HAP-1 (cell line): ENCODE measurements at regions not wholly inside any gene's neighbourhood (a gene's known extent, or its start where the extent isn't known, plus 50 kb on each side); places are given as distances from the start of the nearest gene placed in this dataset.
A peak's percentile ranks its signal among the peaks of the same experiment; 100 is the strongest.
"Not testable (repeated sequence)": the region's sequence is repeated elsewhere in the genome, so short reads cannot be mapped to it uniquely, and the experiment has no call there.

Experiments used
- DNase-seq, 2 experiments: peaks; one replicate each; pipeline ENCODE4 v3.0.0-alpha.2; 2016 to 2020; ENCODE audit warnings: low spot score in 2 of 2
- H3K27me3 ChIP-seq: fragments of 250-450 bp; sonication (Bioruptor Pico); 2 replicates; pipeline ENCODE4 v1.5.1; 2020; ENCODE audit warnings: low read depth, mild to moderate bottlenecking, moderate library complexity
- H3K36me3 ChIP-seq: fragments of 250-450 bp; sonication (Bioruptor Pico); replicated peaks from 2 replicates; pipeline ENCODE4 v1.5.1; 2020; ENCODE audit warnings: mild to moderate bottlenecking
- H3K4me1 ChIP-seq: fragments of 250-450 bp; sonication (Bioruptor Pico); 2 replicates; pipeline ENCODE4 v1.5.1; 2020; ENCODE audit warnings: mild to moderate bottlenecking
- H3K4me3 ChIP-seq: fragments of 250-450 bp; sonication (Bioruptor Pico); 2 replicates; pipeline ENCODE4 v1.5.1; 2020; ENCODE audit warnings: mild to moderate bottlenecking, moderate library complexity
- H3K9me3 ChIP-seq: fragments of 250-450 bp; sonication (Bioruptor Pico); 2 replicates; pipeline ENCODE4 v1.5.1; 2020; ENCODE audit warnings: mild to moderate bottlenecking, moderate library complexity
- in situ Hi-C: fragments of 300-500 bp; cut with MboI; formaldehyde crosslinking; loops from 3 replicates; pipeline ENCODE4 v1.14.3; 2020; ENCODE audit warnings: low sequenced_read_pairs, inconsistent platforms, mixed read lengths

DNA sequence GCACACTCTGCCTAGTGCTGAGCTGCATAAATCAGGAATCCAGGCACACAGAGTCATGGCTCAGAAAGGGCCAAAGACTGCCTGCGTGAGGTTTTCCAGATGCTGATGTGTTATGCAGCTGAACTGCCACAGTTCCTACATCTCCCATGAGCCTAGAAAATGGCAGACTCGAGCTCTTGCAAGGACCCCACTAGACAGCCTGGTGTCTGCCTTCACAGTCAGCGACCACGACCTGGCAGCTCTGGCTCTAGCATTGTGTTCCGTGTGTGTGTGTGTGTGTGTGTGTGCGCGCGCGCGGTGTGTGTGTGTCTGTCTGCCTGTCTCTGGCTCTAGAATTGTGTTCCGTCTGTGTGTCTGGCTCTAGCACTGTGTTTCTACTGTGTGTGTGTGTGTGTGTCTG lies 203.6 kb upstream of the AGTR2 start:
- Histone ChIP-seq H3K9me3 (peaks cover 2% of the 10 kb centered on the region; the same call in 1 of the 2 replicates), H3K27me3 (no peaks in the 10 kb centered on the region), H3K36me3 (no peaks in the 10 kb centered on the region; the same call in 1 of the 2 replicates), H3K4me3 (peak overlapping the region; percentile 88), H3K4me1 (peaks cover 9% of the 10 kb centered on the region; the same call in 1 of the 2 replicates)
- DNase-seq = peak in 1 of 2 experiments; percentile 29
- in situ Hi-C loops = no loop called here

DNA sequence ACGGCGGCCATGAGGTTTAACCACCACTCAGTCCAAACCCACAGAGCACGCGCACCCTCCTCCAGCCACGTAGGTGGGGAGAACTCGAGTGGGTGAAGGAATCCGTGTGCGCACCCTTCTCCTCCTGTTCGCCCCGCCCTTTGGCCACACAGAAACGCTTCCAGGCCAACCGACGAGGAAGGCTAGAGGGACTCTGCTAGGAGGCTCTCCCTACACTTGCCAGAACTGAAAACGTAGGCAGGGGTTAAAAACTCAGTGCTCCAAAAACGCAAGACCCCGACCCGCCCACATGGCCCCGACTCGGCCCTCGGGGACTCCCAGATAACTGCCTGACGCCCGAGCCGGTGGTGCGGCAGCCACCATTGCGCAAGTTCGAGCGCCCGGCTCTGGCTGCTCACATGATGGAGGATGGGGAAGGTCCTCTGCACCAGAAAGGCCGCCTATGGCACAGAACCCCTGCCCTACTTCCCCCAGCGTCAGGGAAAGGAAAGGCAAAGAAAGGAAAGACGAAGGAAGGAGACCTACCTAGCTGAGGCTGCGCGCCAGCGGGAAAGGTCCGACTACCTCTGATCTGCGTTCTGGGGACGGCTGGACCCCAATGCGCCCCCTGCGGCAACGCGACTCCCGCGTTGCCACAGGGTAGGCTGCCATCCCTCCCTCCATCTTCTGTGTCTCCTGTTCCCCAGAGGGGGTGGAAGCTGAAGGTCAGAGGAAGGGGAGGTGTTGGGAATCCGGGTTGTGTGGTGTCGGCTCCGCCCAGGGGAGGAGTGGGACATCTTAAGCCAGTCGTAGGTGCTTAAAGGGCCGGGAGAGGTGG lies 201.9 kb upstream of the AGTR2 start:
- H3K27me3 ChIP-seq = no peaks in the 10 kb centered on the region
- H3K36me3 ChIP-seq = no peaks in the 10 kb centered on the region; the same call in 1 of the 2 replicates
- H3K4me1 ChIP-seq = peaks cover 9% of the 10 kb centered on the region; the same call in 1 of the 2 replicates
- in situ Hi-C loops = no loop called here
- peak; percentile 91 for DNase-seq
- no peaks in the 10 kb centered on the region; the same call in 1 of the 2 replicates for H3K9me3 ChIP-seq
- H3K4me3 ChIP-seq = peak overlapping the region; percentile 88

DNA sequence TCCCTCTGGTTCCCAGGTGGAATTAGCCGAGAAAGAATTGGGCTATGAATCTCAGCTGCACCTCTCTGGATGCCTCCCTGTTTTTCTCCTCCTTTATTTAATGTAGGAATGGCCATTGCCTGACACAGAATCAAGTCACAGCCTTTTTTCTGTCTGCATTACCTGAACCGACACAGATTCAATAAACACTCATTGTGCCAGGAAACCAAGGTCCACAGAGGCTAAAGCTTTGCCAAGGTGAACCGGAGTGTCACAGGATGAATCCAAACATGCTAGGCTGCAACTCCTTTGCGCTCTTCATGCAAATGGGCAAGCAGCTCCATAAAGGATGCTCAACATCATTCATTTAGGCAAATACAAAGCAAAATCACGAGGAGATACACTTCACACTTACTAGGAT lies 199.8 kb upstream of the AGTR2 start:
- Histone ChIP-seq H3K4me1 (peaks cover 9% of the 10 kb centered on the region; the same call in 1 of the 2 replicates), H3K9me3 (no peaks in the 10 kb centered on the region; the same call in 1 of the 2 replicates), H3K27me3 (no peaks in the 10 kb centered on the region), H3K36me3 (no peaks in the 10 kb centered on the region), H3K4me3 (no peak overlapping the region)
- in situ Hi-C loops = no loop called here
- DNase-seq = no peak

DNA sequence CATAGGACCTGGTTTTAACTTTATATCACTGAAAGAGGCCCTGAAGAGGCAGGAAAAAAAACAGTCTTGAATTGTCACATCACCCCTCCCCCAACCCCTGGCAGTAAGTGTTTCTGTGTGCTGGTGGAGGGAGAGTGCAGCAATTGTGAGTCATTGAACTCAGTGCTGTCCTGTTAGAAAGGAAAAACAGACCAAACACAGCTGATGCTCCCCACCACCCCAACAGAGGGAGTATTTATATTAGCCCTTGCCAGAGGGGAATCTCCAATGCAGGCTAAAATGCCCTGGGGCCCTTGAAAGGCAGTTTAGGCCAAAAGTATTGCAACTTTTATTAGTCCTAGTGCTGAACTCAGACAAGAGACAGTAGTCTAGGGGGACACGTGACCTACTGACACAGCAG lies 197.8 kb upstream of the AGTR2 start:
- Histone ChIP-seq H3K27me3 (no peaks in the 10 kb centered on the region), H3K4me1 (peaks cover 4% of the 10 kb centered on the region; the same call in 1 of the 2 replicates), H3K36me3 (no peaks in the 10 kb centered on the region), H3K4me3 (no peak overlapping the region), H3K9me3 (no peaks in the 10 kb centered on the region; the same call in 1 of the 2 replicates)
- no peak for DNase-seq
- in situ Hi-C loops = no loop called here

DNA sequence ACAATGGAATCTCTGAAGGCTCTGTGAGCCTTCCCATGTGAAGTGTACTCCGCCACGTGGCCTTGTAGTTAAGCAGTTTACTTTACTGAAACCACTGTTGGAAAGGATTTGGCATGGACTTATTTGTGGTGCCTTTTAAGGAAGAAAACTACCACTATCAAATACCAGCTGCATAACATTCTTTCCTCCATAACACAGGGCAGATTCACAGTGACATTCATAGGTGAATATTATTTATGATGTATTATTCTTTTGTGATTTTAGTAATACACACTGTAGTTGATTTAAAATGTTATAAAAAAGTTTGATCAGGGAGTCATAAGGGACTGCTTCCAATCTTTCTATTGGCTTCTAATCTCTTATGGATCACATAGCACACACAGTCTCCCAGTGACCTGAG lies 192.5 kb upstream of the AGTR2 start:
- Histone ChIP-seq H3K27me3 (no peaks in the 10 kb centered on the region), H3K4me3 (no peak overlapping the region), H3K36me3 (no peaks in the 10 kb centered on the region), H3K4me1 (no peaks in the 10 kb centered on the region), H3K9me3 (no peaks in the 10 kb centered on the region; the same call in 1 of the 2 replicates)
- in situ Hi-C loops = no loop called here
- DNase-seq = no peak

DNA sequence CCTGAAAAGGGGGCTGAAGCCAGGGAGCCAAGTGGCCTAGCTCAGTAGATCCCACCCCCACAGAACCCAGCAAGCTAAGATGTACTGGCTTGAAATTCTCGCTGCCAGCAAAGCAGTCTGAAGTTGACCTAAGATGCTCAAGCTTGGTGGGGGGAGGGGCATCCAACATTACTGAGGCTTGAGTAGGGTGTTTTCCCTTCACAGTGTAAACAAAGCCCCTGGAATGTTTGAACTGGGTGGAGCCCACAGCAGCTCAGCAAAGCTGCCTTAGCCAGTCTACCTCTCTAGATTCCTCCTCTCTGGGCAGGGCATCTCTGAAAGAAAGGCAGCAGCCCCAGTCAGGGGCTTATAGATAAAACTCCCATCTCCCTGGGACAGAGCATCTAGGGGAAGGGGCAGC lies 187.4 kb upstream of the AGTR2 start:
- DNase-seq = peak; percentile 52 to 76
- in situ Hi-C loops = not testable (repeated sequence)

DNA sequence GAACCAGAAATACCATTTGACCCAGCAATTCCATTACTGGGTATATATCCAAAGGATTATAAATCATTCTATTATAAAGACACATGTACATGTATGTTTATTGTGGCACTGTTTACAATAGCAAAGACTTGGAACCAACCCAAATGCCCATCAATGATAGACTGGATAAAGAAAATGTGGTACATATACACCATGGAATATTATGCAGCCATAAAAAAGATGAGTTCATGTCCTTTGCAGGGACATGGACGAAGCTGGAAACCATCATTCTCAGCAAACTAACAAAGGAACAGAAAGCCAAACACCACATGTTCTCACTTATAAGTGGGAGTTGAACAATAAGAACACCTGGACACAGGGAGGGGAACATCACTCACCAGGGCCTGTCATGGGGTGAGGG lies 183.1 kb upstream of the AGTR2 start:
- in situ Hi-C loops, H3K4me3 ChIP-seq, H3K9me3 ChIP-seq, H3K4me1 ChIP-seq, H3K36me3 ChIP-seq, DNase-seq, H3K27me3 ChIP-seq: not testable (repeated sequence)

More for the DNA sequence above, 187.4 kb upstream of the AGTR2 start:
- not testable (repeated sequence) for H3K36me3 ChIP-seq, H3K4me1 ChIP-seq, H3K9me3 ChIP-seq, H3K27me3 ChIP-seq, H3K4me3 ChIP-seq

DNA sequence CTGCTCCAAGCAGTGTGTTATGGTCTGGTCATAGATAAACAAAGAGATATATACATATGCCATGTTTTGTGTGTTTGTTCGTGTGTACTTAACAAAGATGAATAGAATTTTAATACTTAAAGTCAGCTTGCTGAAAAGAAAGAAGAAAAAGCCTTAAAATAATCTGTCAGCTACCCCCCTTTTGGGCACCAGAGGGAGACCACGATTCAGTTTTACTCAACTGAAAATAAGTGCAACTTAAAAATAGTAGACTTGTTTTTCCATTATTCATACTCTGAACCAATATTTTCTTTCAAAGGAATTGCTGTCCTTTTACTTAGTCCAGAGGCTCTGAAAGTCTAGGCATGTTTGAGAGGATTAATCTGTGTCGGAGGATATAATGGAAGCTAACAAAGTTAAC lies 181.7 kb upstream of the AGTR2 start:
- H3K36me3 ChIP-seq = no peaks in the 10 kb centered on the region
- no peaks in the 10 kb centered on the region for H3K4me1 ChIP-seq
- peak in 1 of 2 experiments; percentile 26 for DNase-seq
- H3K4me3 ChIP-seq = no peak overlapping the region
- H3K9me3 ChIP-seq = no peaks in the 10 kb centered on the region
- in situ Hi-C loops = no loop called here
- H3K27me3 ChIP-seq = no peaks in the 10 kb centered on the region

DNA sequence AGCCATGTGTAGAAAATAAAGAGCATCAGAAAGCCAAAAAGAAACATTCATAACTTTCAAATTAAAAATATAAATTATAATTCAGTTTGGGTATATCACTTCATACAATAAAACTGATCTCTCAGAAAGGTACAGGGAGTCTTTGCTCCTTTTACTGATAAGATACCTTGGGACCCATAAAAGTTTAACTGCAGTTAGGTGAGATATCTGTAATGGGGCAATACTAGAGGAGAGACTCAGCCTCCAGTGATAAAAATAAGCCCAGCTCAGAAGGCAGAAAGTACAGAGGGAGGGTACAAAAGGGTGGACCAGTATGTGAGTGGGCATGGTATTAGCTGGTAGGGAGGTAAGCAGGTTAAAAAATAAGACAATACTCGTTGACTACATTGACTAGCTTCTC lies 180.9 kb upstream of the AGTR2 start:
- in situ Hi-C loops = no loop called here
- H3K9me3 ChIP-seq = no peaks in the 10 kb centered on the region
- H3K27me3 ChIP-seq = no peaks in the 10 kb centered on the region
- H3K4me1 ChIP-seq = no peaks in the 10 kb centered on the region
- H3K4me3 ChIP-seq = no peak overlapping the region
- no peak for DNase-seq
- H3K36me3 ChIP-seq = no peaks in the 10 kb centered on the region

DNA sequence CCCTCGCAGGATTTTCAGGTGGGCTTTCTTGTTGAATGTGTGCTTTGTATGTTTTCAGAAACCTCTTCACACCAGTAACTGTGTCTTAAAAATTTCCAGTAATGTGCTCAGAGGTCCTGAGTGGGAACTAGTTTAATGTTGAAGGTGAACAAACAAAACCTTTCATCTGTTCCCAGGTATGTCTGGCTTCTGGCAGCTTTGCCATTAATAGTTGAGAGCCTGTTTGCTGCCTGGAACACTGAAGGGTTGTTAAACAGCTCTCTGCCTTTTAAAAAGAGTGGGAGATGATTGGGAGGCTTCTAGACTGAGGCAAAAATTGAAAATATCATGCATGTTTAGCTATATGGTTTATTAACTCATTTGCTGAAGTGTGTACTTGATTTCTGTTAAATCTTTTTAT lies 161.2 kb upstream of the AGTR2 start:
- Histone ChIP-seq H3K27me3 (peaks cover 2% of the 10 kb centered on the region; the same call in 1 of the 2 replicates), H3K4me3 (no peak overlapping the region), H3K36me3 (no peaks in the 10 kb centered on the region), H3K4me1 (peaks cover 9% of the 10 kb centered on the region; the same call in 1 of the 2 replicates), H3K9me3 (no peaks in the 10 kb centered on the region)
- in situ Hi-C loops = no loop called here
- no peak for DNase-seq

DNA sequence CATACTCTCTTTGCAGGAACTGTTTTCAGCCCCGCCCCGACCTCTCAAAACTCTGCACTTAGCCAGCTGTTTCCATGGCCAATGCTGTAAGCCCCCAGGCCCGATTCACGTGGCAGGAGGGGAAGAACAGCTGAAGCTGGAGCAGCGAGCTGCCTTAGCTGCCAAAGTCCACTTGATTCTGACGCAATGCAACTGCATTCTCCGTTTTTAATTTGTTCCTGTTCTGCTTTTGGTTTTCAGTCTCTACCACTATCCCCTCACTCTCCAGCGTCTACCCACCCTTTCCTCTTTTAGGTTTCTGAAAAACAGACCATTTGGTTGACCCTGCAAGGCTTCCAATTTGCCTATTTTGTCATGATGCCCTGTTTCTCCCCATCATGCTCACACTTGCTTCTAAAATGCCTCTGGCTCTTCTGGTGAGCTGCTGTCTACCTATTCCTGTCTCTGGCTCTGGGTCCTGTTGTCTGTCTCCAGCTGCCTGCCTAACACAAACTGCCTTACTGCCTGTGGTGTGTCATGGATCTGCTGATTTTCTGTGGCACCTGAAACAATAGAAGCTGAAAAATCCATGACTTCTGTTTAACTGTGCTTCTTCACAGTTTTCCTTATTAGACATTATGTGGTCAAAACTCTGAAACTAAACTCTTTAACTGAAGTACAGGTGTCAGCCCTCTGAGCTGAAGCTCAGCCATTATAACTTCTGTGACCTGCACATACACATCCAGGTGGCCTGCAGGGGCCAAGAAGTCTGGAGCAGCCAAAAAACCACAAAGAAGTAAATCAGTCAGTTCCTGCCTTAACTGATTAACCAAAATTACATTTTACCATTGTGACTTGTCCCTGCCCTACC lies 160.5 kb upstream of the AGTR2 start:
- Histone ChIP-seq H3K4me1 (peaks cover 9% of the 10 kb centered on the region; the same call in 1 of the 2 replicates), H3K4me3 (no peak overlapping the region), H3K27me3 (no peaks in the 10 kb centered on the region), H3K36me3 (no peaks in the 10 kb centered on the region), H3K9me3 (no peaks in the 10 kb centered on the region)
- peak; percentile 13 to 71 for DNase-seq
- in situ Hi-C loops = no loop called here

DNA sequence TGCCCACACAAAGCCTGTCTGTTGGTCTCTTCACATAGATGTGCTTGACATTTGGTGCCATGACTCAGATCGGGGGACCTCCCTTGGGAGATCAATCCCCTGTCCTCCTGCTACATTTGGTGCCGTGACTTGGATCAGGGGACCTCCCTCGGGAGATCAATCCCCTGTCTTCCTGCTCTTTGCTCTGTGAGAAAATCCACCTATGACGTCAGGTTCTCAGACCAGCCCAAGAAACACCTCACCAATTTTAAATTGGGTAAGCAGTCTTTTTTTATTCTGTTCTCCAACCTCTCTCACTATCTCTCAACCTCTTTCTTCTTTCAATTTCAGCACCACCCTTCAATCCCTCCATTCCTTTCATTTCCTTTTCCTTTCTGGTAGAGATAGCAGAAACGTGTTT lies 159.6 kb upstream of the AGTR2 start:
- DNase-seq = no peak
- Histone ChIP-seq H3K4me3 (no peak overlapping the region), H3K27me3 (no peaks in the 10 kb centered on the region), H3K9me3 (no peaks in the 10 kb centered on the region), H3K36me3 (no peaks in the 10 kb centered on the region), H3K4me1 (peaks cover 9% of the 10 kb centered on the region; the same call in 1 of the 2 replicates)
- in situ Hi-C loops = no loop called here

DNA sequence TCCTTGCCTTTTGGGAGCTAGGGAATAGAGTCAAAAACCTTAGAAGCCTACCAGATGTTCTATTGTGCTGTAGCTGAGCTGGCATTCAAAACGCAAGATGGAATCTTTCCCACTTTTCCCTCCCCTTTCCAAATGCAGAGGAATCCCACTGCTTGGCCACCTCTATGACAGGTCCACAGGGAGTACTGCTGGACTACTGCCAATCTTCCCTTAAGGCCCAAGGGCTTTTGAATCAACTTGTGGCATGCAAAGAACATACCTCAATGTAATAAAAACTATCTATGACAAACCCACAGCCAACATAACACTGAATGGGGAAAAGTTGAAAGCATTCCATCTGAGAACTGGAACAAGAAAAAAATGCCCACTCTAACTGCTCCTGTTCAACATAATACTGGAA lies 139.2 kb upstream of the AGTR2 start:
- H3K9me3 ChIP-seq = no peaks in the 10 kb centered on the region
- no peak overlapping the region for H3K4me3 ChIP-seq
- no peaks in the 10 kb centered on the region for H3K27me3 ChIP-seq
- H3K4me1 ChIP-seq = no peaks in the 10 kb centered on the region
- no peaks in the 10 kb centered on the region for H3K36me3 ChIP-seq
- in situ Hi-C loops = no loop called here
- DNase-seq = no peak
